Transverse colon (tissue), 4 donors: ENCODE measurements at regions not wholly inside any gene's neighbourhood (a gene's known extent, or its start where the extent isn't known, plus 50 kb on each side); places are given as distances from the start of the nearest gene placed in this dataset.
"Not testable (repeated sequence)": the region's sequence is repeated elsewhere in the genome, so short reads cannot be mapped to it uniquely, and the experiment has no call there.

Experiments used
- DNase-seq: peaks from one replicate; pipeline ENCODE4 v3.0.0-alpha.2; 2019
- H3K27ac ChIP-seq, 4 donors: fragments of 200-600 bp; sonication (generic); 2 replicates each; pipeline ENCODE4 v1.5.1; 2016 to 2018; ENCODE audit warnings: inconsistent platforms in 4 of 4
- H3K27me3 ChIP-seq: fragments of 200-600 bp; sonication (generic); 2 replicates; pipeline ENCODE4 v1.5.1; 2017; ENCODE audit warnings: inconsistent platforms
- H3K36me3 ChIP-seq, 4 donors: fragments of 200-600 bp; sonication (generic); 2 replicates each; pipeline ENCODE4 v1.5.1; 2017 to 2019; ENCODE audit warnings: inconsistent platforms in 4 of 4
- H3K4me1 ChIP-seq, 4 donors: fragments of 200-600 bp; sonication (generic); 2 replicates each; pipeline ENCODE4 v1.5.1; 2017 to 2020; ENCODE audit warnings: inconsistent platforms in 4 of 4
- H3K4me3 ChIP-seq, 4 donors: fragments of 200-600 bp; sonication (generic); 1 replicate in 1 of 4; 2 replicates in 3 of 4; pipeline versions ENCODE4 v1.5.1 to v1.6.1; 2017 to 2019; ENCODE audit warnings: inconsistent platforms in 4 of 4
- H3K9me3 ChIP-seq, 2 donors: fragments of 200-600 bp; sonication (generic); 2 replicates each; pipeline ENCODE4 v1.5.1; 2017 to 2019; ENCODE audit warnings: inconsistent platforms in 2 of 2
- CTCF ChIP-seq, 5 experiments: fragments of 200-600 bp in 3 of 5; fragments of 450-650 bp in 2 of 5; sonication (generic) in 3 of 5; IDR thresholded peaks; 1 replicate in 2 of 5; 2 replicates in 3 of 5; pipeline ENCODE4 v1.5.1; 2016 to 2017; ENCODE audit warnings: antibody characterized with exemption in 5 of 5, inconsistent platforms in 3 of 5, mild to moderate bottlenecking in 2 of 5, moderate library complexity in 1 of 5
- EP300 ChIP-seq: sonication (generic); formaldehyde crosslinking; IDR thresholded peaks from one replicate; pipeline ENCODE4 v1.6.1; 2017; ENCODE audit warnings: antibody characterized with exemption, low read depth
- POLR2A ChIP-seq: fragments of 450-650 bp; IDR thresholded peaks from one replicate; pipeline ENCODE4 v1.6.1; 2016; ENCODE audit warnings: antibody characterized with exemption, mild to moderate bottlenecking, moderate library complexity
- POLR2AphosphoS5 ChIP-seq, 3 donors: sonication (generic); formaldehyde crosslinking; IDR thresholded peaks; one replicate each; pipeline ENCODE4 v1.6.1; 2016; ENCODE audit warnings: antibody characterized with exemption in 3 of 3
- WGBS, 2 donors: methylation state at CpG; one replicate each; pipeline ENCODE4 v1.1.5; 2018; ENCODE audit warnings: low coverage in 1 of 2; 5-methylcytosine and 5-hydroxymethylcytosine counted together
- in situ Hi-C, 4 donors: fragments of 200-750 bp; cut with MboI; loops; one replicate each; pipeline versions ENCODE4 v1.15.0 to v1.15.1; 2017; ENCODE audit warnings: low sequenced_read_pairs in 3 of 4, low pct_ligation_motif_present in 1 of 4, low pct_unique_long_range_greater_than_20kb in 1 of 4
- intact Hi-C: fragments of 100-400 bp; cut with DNase I; formaldehyde crosslinking; loops from one replicate; pipeline ENCODE4 v1.15.1; 2023; ENCODE audit warnings: low total_unique reads

GRCh38 chr7:12839508-12840153, 152.2 kb downstream of the ARL4A start:
- Histone ChIP-seq H3K36me3 (no peaks in the 10 kb centered on the region), H3K27ac (no peak overlapping the region), H3K4me3 (no peak overlapping the region), H3K27me3 (no peaks in the 10 kb centered on the region), H3K9me3 (peaks cover 0 to 5% of the 10 kb centered on the region in 2 donors), H3K4me1 (no peaks in the 10 kb centered on the region)
- WGBS, 2 donors: 77% methylated on average over 5 to 11 of the region's 11 CpGs
- no peak for TF ChIP-seq EP300
- TF ChIP-seq CTCF (IDR thresholded peaks at IDR 0.05): no peak
- TF ChIP-seq POLR2A: no peak
- TF ChIP-seq POLR2AphosphoS5 (IDR thresholded peaks at IDR 0.05): no peak
- no peak for DNase-seq
- in situ Hi-C loops (no loop called here), intact Hi-C loops (no loop called here)

GRCh38 chr7:12844732-12845131, 157.3 kb downstream of the ARL4A start:
- H3K27ac ChIP-seq, DNase-seq, H3K4me1 ChIP-seq, in situ Hi-C loops, intact Hi-C loops, H3K27me3 ChIP-seq, H3K36me3 ChIP-seq, H3K4me3 ChIP-seq: not testable (repeated sequence)
- H3K9me3 ChIP-seq: peaks cover 12 to 13% of the 10 kb centered on the region in 2 donors

GRCh38 chr7:12847001-12847400, 159.6 kb downstream of the ARL4A start:
- 60 to 82% methylated on average over 1 of the region's 1 CpG for WGBS, 2 donors
- H3K27me3 ChIP-seq: no peaks in the 10 kb centered on the region
- peaks cover 12 to 13% of the 10 kb centered on the region in 2 donors for H3K9me3 ChIP-seq
- no peak for DNase-seq
- in situ Hi-C loops: no loop called here
- H3K27ac ChIP-seq: no peak overlapping the region
- TF ChIP-seq POLR2AphosphoS5 (IDR thresholded peaks at IDR 0.05) (no peak), POLR2A (no peak), EP300 (no peak), CTCF (IDR thresholded peaks at IDR 0.05) (no peak)
- H3K36me3 ChIP-seq: no peaks in the 10 kb centered on the region
- intact Hi-C loops: no loop called here
- H3K4me1 ChIP-seq: no peaks in the 10 kb centered on the region
- H3K4me3 ChIP-seq: no peak overlapping the region

GRCh38 chr7:12851142-12851541, 163.7 kb downstream of the ARL4A start:
- intact Hi-C loops: no loop called here
- 63 to 85% methylated on average over 1 to 3 of the region's 3 CpGs for WGBS, 2 donors
- H3K27me3 ChIP-seq: no peaks in the 10 kb centered on the region
- H3K4me1 ChIP-seq: no peaks in the 10 kb centered on the region
- H3K36me3 ChIP-seq: no peaks in the 10 kb centered on the region
- no peak overlapping the region for H3K27ac ChIP-seq
- in situ Hi-C loops: no loop called here
- TF ChIP-seq POLR2A (no peak), CTCF (IDR thresholded peaks at IDR 0.05) (no peak), EP300 (no peak), POLR2AphosphoS5 (IDR thresholded peaks at IDR 0.05) (no peak)
- peaks cover 12% of the 10 kb centered on the region in 2 donors for H3K9me3 ChIP-seq
- no peak overlapping the region for H3K4me3 ChIP-seq
- DNase-seq: no peak

GRCh38 chr7:12851841-12852240, 164.4 kb downstream of the ARL4A start:
- no peak for DNase-seq
- Histone ChIP-seq H3K27me3 (no peaks in the 10 kb centered on the region), H3K9me3 (peaks cover 5 to 6% of the 10 kb centered on the region in 2 donors), H3K4me1 (no peaks in the 10 kb centered on the region), H3K27ac (no peak overlapping the region), H3K4me3 (no peak overlapping the region), H3K36me3 (no peaks in the 10 kb centered on the region)
- intact Hi-C loops (no loop called here), in situ Hi-C loops (no loop called here)
- TF ChIP-seq EP300 (no peak), CTCF (IDR thresholded peaks at IDR 0.05) (no peak), POLR2A (no peak), POLR2AphosphoS5 (IDR thresholded peaks at IDR 0.05) (no peak)
- WGBS, 2 donors: 90 to 94% methylated on average over 3 of the region's 3 CpGs
